GM12891 (cell line): ENCODE measurements at regions not wholly inside any gene's neighbourhood (a gene's known extent, or its start where the extent isn't known, plus 50 kb on each side); places are given as distances from the start of the nearest gene placed in this dataset.
"Not testable (repeated sequence)": the region's sequence is repeated elsewhere in the genome, so short reads cannot be mapped to it uniquely, and the experiment has no call there.

Experiments used
- DNase-seq: peaks from one replicate; pipeline ENCODE4 v3.0.0; 2011; ENCODE audit warnings: low spot score; ENCODE audit not compliant: insufficient read length
- FAIRE-seq: peaks from 2 replicates; lab custom pipeline; 2011; peaks lifted over from hg19 to GRCh38; lab: Jason Lieb, UNC

GRCh38 chr1:149691399-149691798 is 91.1 kb upstream of the FCGR1A start:
- DNase-seq, FAIRE-seq: not testable (repeated sequence)

- not testable (repeated sequence) for DNase-seq, FAIRE-seq
Measured at GRCh38 chr1:149692804-149693539, 89.5 kb upstream of the FCGR1A start.

GRCh38 chr1:149695066-149695465 is 87.4 kb upstream of the FCGR1A start:
- not testable (repeated sequence) for DNase-seq, FAIRE-seq

GRCh38 chr1:149700220-149700619 is 82.3 kb upstream of the FCGR1A start:
- DNase-seq, FAIRE-seq: not testable (repeated sequence)

GRCh38 chr1:149700677-149701567 is 81.6 kb upstream of the FCGR1A start:
- not testable (repeated sequence) for FAIRE-seq, DNase-seq

- not testable (repeated sequence) for FAIRE-seq
- DNase-seq = peak; percentile 2
Measured at GRCh38 chr1:149708192-149708853, 74.2 kb upstream of the FCGR1A start.

GRCh38 chr1:149711651-149712050 is 70.8 kb upstream of the FCGR1A start:
- not testable (repeated sequence) for DNase-seq

GRCh38 chr1:149712154-149712927 is 70.2 kb upstream of the FCGR1A start:
- FAIRE-seq, DNase-seq: not testable (repeated sequence)

More at GRCh38 chr1:149711651-149712050, 70.8 kb upstream of the FCGR1A start:
- not testable (repeated sequence) for FAIRE-seq

- not testable (repeated sequence) for DNase-seq, FAIRE-seq
Measured at GRCh38 chr1:149713513-149713912, 69.0 kb upstream of the FCGR1A start.

- FAIRE-seq, DNase-seq: not testable (repeated sequence)
Measured at GRCh38 chr1:149713952-149714351, 68.5 kb upstream of the FCGR1A start.

- not testable (repeated sequence) for DNase-seq, FAIRE-seq
Measured at GRCh38 chr1:149724618-149725302, 57.7 kb upstream of the FCGR1A start.

GRCh38 chr1:149726688-149727087 is 55.8 kb upstream of the FCGR1A start:
- not testable (repeated sequence) for DNase-seq, FAIRE-seq

GRCh38 chr1:149728598-149728997 is 53.9 kb upstream of the FCGR1A start:
- DNase-seq, FAIRE-seq: not testable (repeated sequence)
